GM19025 (cell line): ENCODE measurements at regions not wholly inside any gene's neighbourhood (a gene's known extent, or its start where the extent isn't known, plus 50 kb on each side); places are given as distances from the start of the nearest gene placed in this dataset.
"Not testable (repeated sequence)": the region's sequence is repeated elsewhere in the genome, so short reads cannot be mapped to it uniquely, and the experiment has no call there.

Experiments
- ATAC-seq: cut with Tn5 transposase; IDR thresholded peaks from one replicate; pipeline ENCODE4 v1.9.1; 2021; ENCODE audit warnings: mild to moderate bottlenecking, low read depth, moderate library complexity; ENCODE audit not compliant: unreplicated experiment

GRCh38 chr17:33983824-33984574 lies 271.1 kb upstream of the CCL2 start:
- ATAC-seq, result no peak

GRCh38 chr17:33986088-33986487 lies 269.0 kb upstream of the CCL2 start:
- ATAC-seq, result no peak

GRCh38 chr17:33986566-33986965 lies 268.5 kb upstream of the CCL2 start:
- no peak for ATAC-seq

GRCh38 chr17:33987162-33987561 lies 267.9 kb upstream of the CCL2 start:
- ATAC-seq, result no peak

- ATAC-seq, result no peak
Observed at GRCh38 chr17:33989361-33990148, 265.5 kb upstream of the CCL2 start.

- no peak for ATAC-seq
Observed at GRCh38 chr17:33990943-33991706, 264.0 kb upstream of the CCL2 start.

- ATAC-seq, result no peak
Observed at GRCh38 chr17:33992113-33992512, 263.0 kb upstream of the CCL2 start.

GRCh38 chr17:34000639-34001038 lies 254.4 kb upstream of the CCL2 start:
- ATAC-seq, result no peak

GRCh38 chr17:34001246-34001645 lies 253.8 kb upstream of the CCL2 start:
- no peak for ATAC-seq

GRCh38 chr17:34006126-34006525 lies 249.0 kb upstream of the CCL2 start:
- ATAC-seq, result no peak

- ATAC-seq, result no peak
Observed at GRCh38 chr17:34008125-34008524, 247.0 kb upstream of the CCL2 start.

- no peak for ATAC-seq
Observed at GRCh38 chr17:34009912-34010311, 245.2 kb upstream of the CCL2 start.

GRCh38 chr17:34010534-34010933 lies 244.6 kb upstream of the CCL2 start:
- no peak for ATAC-seq

GRCh38 chr17:34011599-34011998 lies 243.5 kb upstream of the CCL2 start:
- ATAC-seq, result no peak

GRCh38 chr17:34012709-34013375 lies 242.2 kb upstream of the CCL2 start:
- ATAC-seq, result no peak

- ATAC-seq, result no peak
Observed at GRCh38 chr17:34015253-34015652, 239.8 kb upstream of the CCL2 start.

GRCh38 chr17:34024386-34024785 lies 230.7 kb upstream of the CCL2 start:
- ATAC-seq, result no peak

GRCh38 chr17:34024806-34025551 lies 230.1 kb upstream of the CCL2 start:
- no peak for ATAC-seq

GRCh38 chr17:34030601-34031000 lies 224.5 kb upstream of the CCL2 start:
- not testable (repeated sequence) for ATAC-seq

- ATAC-seq, result not testable (repeated sequence)
Observed at GRCh38 chr17:34032305-34032704, 222.8 kb upstream of the CCL2 start.
